HFF-Myc (cell line): ENCODE measurements at regions not wholly inside any gene's neighbourhood (a gene's known extent, or its start where the extent isn't known, plus 50 kb on each side); places are given as distances from the start of the nearest gene placed in this dataset.

Source experiments
- DNase-seq: peaks from one replicate; pipeline ENCODE4 v3.0.0-alpha.2; 2011; ENCODE audit warnings: low read depth; ENCODE audit errors: extremely low read depth
- H3K4me3 ChIP-seq: replicated peaks from 2 replicates; pipeline ENCODE4 v1.5.1; 2011; ENCODE audit warnings: low read depth, mild to moderate bottlenecking, control low read depth, low read length
- TF ChIP-seq, protein P1 (sequence below): IDR thresholded peaks from 2 replicates; pipeline ENCODE4 v1.5.1; 2012; ENCODE audit warnings: mild to moderate bottlenecking, low read depth, low read length, control low read depth; ENCODE audit errors: missing control alignments

DNA sequence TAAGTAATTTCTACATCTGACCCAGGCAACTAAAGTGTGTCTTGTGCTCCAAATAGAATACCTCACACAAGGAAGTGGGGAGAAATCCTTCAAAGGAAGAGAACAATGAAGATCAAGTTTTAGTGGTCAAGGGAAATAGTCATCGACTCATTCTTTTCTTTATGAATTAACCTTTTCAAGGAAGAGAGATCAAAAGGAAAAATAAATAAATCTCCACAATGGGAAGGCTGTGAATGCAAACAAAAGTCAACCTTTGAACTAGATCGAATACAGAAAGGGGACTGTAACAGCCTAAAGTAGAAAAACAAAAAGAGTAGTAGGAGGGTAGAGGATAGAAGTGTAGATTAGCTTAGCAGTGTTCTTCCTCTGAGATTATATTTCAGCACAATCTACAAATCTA lies 274.6 kb upstream of the COBL start:
- no peak overlapping the region for H3K4me3 ChIP-seq
- TF ChIP-seq, protein P1, sequence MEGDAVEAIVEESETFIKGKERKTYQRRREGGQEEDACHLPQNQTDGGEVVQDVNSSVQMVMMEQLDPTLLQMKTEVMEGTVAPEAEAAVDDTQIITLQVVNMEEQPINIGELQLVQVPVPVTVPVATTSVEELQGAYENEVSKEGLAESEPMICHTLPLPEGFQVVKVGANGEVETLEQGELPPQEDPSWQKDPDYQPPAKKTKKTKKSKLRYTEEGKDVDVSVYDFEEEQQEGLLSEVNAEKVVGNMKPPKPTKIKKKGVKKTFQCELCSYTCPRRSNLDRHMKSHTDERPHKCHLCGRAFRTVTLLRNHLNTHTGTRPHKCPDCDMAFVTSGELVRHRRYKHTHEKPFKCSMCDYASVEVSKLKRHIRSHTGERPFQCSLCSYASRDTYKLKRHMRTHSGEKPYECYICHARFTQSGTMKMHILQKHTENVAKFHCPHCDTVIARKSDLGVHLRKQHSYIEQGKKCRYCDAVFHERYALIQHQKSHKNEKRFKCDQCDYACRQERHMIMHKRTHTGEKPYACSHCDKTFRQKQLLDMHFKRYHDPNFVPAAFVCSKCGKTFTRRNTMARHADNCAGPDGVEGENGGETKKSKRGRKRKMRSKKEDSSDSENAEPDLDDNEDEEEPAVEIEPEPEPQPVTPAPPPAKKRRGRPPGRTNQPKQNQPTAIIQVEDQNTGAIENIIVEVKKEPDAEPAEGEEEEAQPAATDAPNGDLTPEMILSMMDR = no peak
- no peak for DNase-seq

DNA sequence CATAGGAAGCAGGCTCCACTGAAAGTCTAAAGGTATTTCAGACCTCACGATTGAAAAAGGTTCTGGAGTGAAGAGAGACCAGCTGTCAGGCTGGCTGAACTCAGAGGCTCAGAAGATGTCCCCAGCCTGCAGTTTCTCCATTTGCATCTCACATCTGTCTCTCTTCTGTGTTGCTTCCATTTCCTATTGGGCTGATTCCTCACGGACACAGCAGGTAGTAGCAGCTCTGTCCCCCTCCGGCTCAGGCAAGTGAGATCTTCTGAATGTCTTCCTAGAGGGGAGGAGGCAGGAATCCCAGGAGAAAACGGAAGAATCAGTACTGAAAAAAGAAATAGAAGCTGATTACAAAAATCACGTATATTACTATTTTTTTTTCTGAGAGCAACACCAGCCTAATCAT lies 274.1 kb upstream of the COBL start:
- TF ChIP-seq, protein P1 = no peak
- no peak for DNase-seq
- H3K4me3 ChIP-seq = no peak overlapping the region

DNA sequence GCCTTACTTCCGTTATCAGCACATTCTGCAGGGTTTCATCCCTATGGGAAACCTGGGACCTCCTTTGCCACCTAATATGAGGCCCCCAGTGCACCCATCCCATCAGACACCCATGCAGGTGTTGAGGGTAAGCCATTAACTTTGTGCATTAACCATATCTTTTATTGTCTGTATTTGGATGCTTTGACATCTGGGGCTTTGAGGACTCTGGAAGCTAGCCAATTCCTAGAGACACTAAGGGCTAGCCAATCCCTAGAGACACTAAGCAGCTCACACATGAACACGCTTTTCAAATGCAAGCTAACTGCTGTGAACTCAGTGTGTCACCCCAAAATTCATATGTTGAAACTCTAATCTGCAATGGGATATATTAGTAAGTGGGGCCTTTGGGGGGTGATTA lies 272.5 kb upstream of the COBL start:
- no peak for DNase-seq
- H3K4me3 ChIP-seq = no peak overlapping the region
- TF ChIP-seq, protein P1 = no peak

DNA sequence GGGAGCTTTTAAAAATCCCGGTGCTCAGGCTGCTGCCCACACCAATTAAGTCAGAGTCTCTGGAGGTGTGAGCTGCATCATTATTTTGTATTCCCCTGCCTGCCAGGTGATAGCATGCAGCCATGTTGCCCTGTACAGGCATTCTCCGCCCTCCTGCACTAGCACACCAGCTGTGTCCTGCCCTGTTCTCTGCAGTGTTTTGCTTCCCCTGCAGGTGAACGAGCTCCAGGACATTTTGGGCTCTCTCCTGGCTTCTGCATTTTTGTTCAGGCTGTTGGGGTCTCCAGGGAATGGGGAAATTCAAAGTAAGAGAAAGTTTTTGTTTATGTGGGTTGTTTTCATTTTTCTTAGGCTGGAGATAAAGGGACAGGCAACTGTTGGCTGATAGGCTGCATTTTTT lies 271.0 kb upstream of the COBL start:
- TF ChIP-seq, protein P1 = no peak
- DNase-seq = no peak
- no peak overlapping the region for H3K4me3 ChIP-seq

DNA sequence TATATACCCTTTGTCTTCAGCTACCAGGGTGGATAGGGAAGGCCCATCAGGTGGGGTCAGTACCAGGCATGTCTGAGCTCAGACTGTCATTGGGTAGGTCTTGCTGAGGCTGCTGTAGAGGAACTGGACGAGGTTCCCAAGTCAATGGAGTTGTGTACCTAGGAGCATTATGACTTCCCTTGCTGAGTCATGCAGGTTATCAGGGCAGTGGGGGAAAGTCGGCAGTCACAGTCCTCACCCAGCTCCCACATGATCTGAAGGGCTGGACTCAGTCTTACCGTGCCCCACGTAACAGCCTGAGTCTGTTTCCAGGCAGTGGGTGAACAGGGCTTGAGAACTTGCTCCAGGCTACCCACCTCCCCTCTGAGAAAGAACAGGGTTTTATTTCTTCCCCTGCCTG lies 260.8 kb upstream of the COBL start:
- H3K4me3 ChIP-seq = no peak overlapping the region
- TF ChIP-seq, protein P1 = no peak
- no peak for DNase-seq

DNA sequence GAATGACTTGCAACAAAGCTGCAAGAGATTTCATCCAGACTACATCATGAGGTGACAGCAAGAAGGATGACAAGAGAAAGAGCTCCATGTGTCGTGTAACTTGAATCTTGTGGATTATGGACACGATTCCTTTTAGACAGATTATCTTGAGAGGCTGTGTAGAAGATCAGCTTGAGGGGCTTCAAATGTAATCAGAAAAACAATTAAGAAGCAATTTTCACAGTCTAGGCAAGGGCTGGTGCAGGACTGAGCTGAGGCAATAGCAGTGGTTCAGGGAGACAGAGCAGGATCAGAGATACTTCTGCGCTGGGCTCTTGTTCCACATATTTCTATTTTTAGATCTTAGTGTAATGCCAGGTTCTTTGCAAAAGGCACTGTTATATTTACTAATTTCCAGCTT lies 253.0 kb upstream of the COBL start:
- no peak for DNase-seq
- H3K4me3 ChIP-seq = no peak overlapping the region
- TF ChIP-seq, protein P1 = no peak

DNA sequence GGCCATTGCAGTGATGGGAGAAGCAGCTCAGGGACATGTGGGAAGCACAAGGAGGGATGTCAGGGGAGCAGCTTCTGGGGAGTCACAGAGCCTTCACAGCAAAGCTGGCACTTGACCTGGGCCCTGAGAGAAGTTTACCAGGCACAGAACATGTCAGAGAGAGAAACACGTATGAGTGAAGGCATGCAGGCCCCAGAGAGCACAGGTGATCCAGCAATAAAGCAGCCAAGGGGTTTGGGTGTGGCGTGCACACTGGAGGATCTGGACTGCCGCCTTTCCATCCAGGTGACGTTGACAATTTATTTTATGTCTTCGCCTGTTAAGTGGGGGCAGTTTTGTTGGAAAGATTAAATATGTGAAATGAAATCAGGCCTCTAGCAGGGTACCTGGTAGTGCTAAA lies 252.6 kb upstream of the COBL start:
- H3K4me3 ChIP-seq = no peak overlapping the region
- TF ChIP-seq, protein P1 = no peak
- DNase-seq = no peak
